GM12878 (cell line): ENCODE measurements at regions not wholly inside any gene's neighbourhood (a gene's known extent, or its start where the extent isn't known, plus 50 kb on each side); places are given as distances from the start of the nearest gene placed in this dataset.

Experiments used
- ATAC-seq: fragments of 200-7000 bp; cut with Tn5 transposase; 3 replicates; pipeline ENCODE4 v1.9.1; 2020; ENCODE audit warnings: mild to moderate bottlenecking, moderate library complexity
- BruUV-seq: library from RNA; stranded (reverse); fragments of 400-500 nt; replicated peaks from 2 replicates; lab custom pipeline; 2021; lab: Mats Ljungman, UMichigan
- CTCF ChIA-PET: fragments of 300-600 bp; sonication (Branson Sonifier 250); formaldehyde crosslinking; extraction: SDS; loops from one replicate; lab custom pipeline; 2021; ENCODE audit warnings: inconsistent platforms; lab: Yijun Ruan, JAX
- POLR2A ChIA-PET: fragments of 350-600 bp; formaldehyde crosslinking; extraction: SDS; loops from one replicate; lab custom pipeline; 2021; ENCODE audit warnings: inconsistent platforms; lab: Charles Lee
- RAD21 ChIA-PET: fragments of 300-600 bp; sonication (Branson Sonifier 250); formaldehyde crosslinking; loops from one replicate; lab custom pipeline; 2023; ENCODE audit warnings: antibody characterized with exemption; ENCODE audit not compliant: unreplicated experiment; lab: Charles Lee
- SMC1A ChIA-PET: fragments of 300-600 bp; sonication (Branson Sonifier 250); formaldehyde crosslinking; loops from one replicate; lab custom pipeline; 2023; ENCODE audit not compliant: unreplicated experiment, uncharacterized antibody; lab: Charles Lee
- DNase-seq: peaks from one replicate; pipeline ENCODE4 v3.0.0-alpha.2; 2011; ENCODE audit warnings: low read depth, low spot score
- FAIRE-seq: peaks from 3 replicates; lab custom pipeline; 2011; peaks lifted over from hg19 to GRCh38; lab: Jason Lieb, UNC
- H2AFZ ChIP-seq: 2 replicates; pipeline ENCODE4 v1.6.0; 2011; ENCODE audit warnings: low read depth, low read length, control low read depth; ENCODE audit not compliant: control insufficient read depth
- H3K27ac ChIP-seq: 2 replicates; pipeline ENCODE4 v1.5.1; 2011; ENCODE audit warnings: control low read depth; ENCODE audit not compliant: control insufficient read depth, insufficient read depth
- H3K27me3 ChIP-seq, 2 experiments: replicated peaks in 1 of 2; 2 replicates each; pipeline versions ENCODE4 v1.6.0 to v1.6.1; 2011; ENCODE audit warnings: low read length in 1 of 2; ENCODE audit not compliant: control insufficient read depth in 2 of 2, insufficient read depth in 2 of 2
- H3K36me3 ChIP-seq, 2 experiments: 2 replicates each; pipeline ENCODE4 v1.5.1; 2011; ENCODE audit warnings: low read length in 1 of 2; ENCODE audit not compliant: control insufficient read depth in 2 of 2, insufficient read depth in 2 of 2
- H3K4me1 ChIP-seq: 2 replicates; pipeline ENCODE4 v1.6.1; 2011; ENCODE audit warnings: mild to moderate bottlenecking, low read length, moderate library complexity, mixed read lengths; ENCODE audit not compliant: control insufficient read depth, insufficient read depth
- H3K4me2 ChIP-seq: 2 replicates; pipeline ENCODE4 v1.6.0; 2011; ENCODE audit warnings: control low read depth; ENCODE audit not compliant: control insufficient read depth, insufficient read depth
- H3K4me3 ChIP-seq: fragments of 200-600 bp; sonication (generic); 2 replicates; pipeline ENCODE4 v1.5.1; 2016
- H3K79me2 ChIP-seq: 2 replicates; pipeline ENCODE4 v1.6.0; 2011; ENCODE audit warnings: low read length; ENCODE audit not compliant: control insufficient read depth, insufficient read depth
- H3K9ac ChIP-seq: 2 replicates; pipeline ENCODE4 v1.8.0; 2011; ENCODE audit warnings: low read length, control low read depth, mixed read lengths; ENCODE audit not compliant: control insufficient read depth, insufficient read depth
- H3K9me3 ChIP-seq: replicated peaks from 3 replicates; pipeline ENCODE4 v1.5.1; 2011; ENCODE audit warnings: mild to moderate bottlenecking, low read length; ENCODE audit not compliant: control insufficient read depth, insufficient read depth
- H4K20me1 ChIP-seq: 2 replicates; pipeline ENCODE4 v1.6.0; 2011; ENCODE audit not compliant: control insufficient read depth, insufficient read depth
- NFXL1 ChIP-seq: fragments of 450-650 bp; IDR thresholded peaks from 2 replicates; pipeline ENCODE4 v1.6.1; 2017; ENCODE audit warnings: antibody characterized with exemption, mild to moderate bottlenecking, borderline replicate concordance
- POU2F2 ChIP-seq: IDR thresholded peaks from 3 replicates; pipeline ENCODE4 v1.6.1; 2011; ENCODE audit warnings: low read depth, mild to moderate bottlenecking, low read length, borderline replicate concordance
- SMC3 ChIP-seq: IDR thresholded peaks from 2 replicates; pipeline ENCODE4 v1.6.1; 2011; ENCODE audit warnings: low read length, improper control_type of control experiment, borderline replicate concordance
- TARDBP ChIP-seq: IDR thresholded peaks from 2 replicates; pipeline ENCODE4 v1.6.1; 2016; ENCODE audit warnings: borderline replicate concordance
- WGBS: methylation state at CpG from one replicate; pipeline ENCODE4 v1.1.6; 2016; ENCODE audit warnings: low lambda C conversion rate; ENCODE audit not compliant: insufficient replicate concordance, insufficient coverage; ENCODE audit errors: missing lambda C conversion rate; 5-methylcytosine and 5-hydroxymethylcytosine counted together
- in situ Hi-C: fragments of 300-500 bp; cut with MboI; formaldehyde crosslinking; loops from 9 replicates; pipeline ENCODE4 v1.14.3; 2018; ENCODE audit warnings: mixed read lengths
- intact Hi-C: fragments of 100-400 bp; cut with micrococcal nuclease; formaldehyde crosslinking; loops from one replicate; pipeline ENCODE4 v1.14.2; 2022; ENCODE audit not compliant: unreplicated experiment
- TF ChIP-seq, protein P1 (sequence below): IDR thresholded peaks from 2 replicates; pipeline ENCODE4 v1.6.1; 2012; ENCODE audit warnings: mild to moderate bottlenecking, low read depth, low read length
- TF ChIP-seq, protein P2 (sequence below): IDR thresholded peaks from 2 replicates; pipeline ENCODE4 v1.6.1; 2012; ENCODE audit warnings: low read depth, low read length, improper control_type of control experiment

DNA sequence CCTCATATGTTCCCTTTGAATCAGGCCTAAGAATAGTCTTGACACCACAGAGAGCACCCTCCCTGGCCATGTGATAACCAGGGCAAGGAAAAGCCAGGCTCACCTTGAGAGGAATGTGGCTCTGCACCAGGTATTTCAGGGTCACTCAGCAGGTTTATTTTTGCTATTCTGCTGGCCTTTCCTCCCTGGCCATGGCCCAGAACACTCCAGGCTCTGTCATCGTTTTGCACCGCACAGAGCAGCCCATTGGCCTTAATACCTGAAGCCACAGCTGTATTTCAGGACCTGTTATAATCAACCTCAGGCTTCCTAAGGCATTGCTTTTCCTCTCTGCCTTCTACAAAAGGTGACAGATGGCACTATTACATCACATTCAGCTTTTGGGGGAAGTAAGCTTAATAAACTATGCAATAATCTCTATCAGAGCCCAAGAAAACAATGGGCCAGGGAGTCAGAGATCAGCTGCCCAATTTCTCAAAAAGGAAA, 668.3 kb downstream of the IRS1 start (continued):
- TF ChIP-seq SMC3 (no peak), POU2F2 (no peak), TARDBP (no peak), NFXL1 (no peak)
- TF ChIP-seq, all 136 proteins: peak for 0

DNA sequence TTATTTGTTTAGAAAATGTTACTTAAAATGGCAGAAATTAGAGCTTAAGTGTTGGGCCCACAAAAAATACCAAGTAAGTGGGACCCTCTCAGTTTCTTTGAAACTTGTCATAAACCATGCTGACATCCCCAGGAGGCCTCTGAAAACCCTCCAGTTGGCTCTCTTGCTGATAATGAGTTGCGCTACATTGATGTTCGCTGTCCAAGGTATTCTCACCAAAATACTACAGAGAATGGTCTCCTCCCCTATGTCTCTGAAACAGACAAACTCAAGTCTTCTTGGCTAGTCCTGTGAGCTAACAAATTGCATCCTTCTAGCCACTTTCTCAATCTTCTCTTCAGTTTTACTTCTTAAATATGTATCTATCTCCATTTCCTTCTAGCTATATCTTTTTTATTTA, 669.4 kb downstream of the IRS1 start:
- no peaks in the 10 kb centered on the region for H4K20me1 ChIP-seq
- ATAC-seq (no peak), DNase-seq (no peak), FAIRE-seq (no peak)
- no peak overlapping the region for H3K9ac ChIP-seq
- ChIA-PET POLR2A (no interaction called here), CTCF (no interaction called here), SMC1A (interaction anchor here (1.0 kb wide), 1 partner anchor 11 kb away, joined by 3 read pairs; no protein-coding TSS in a partner anchor), RAD21 (no interaction called here)
- H3K4me2 ChIP-seq, result no peak overlapping the region
- WGBS, result 52% methylated on average over 2 of the region's 2 CpGs
- H2AFZ ChIP-seq, result no peak overlapping the region
- no peak overlapping the region for H3K27ac ChIP-seq
- H3K36me3 ChIP-seq, result no peaks in the 10 kb centered on the region
- in situ Hi-C loops, result no loop called here
- no peaks in the 10 kb centered on the region for H3K27me3 ChIP-seq
- no peaks in the 10 kb centered on the region for H3K9me3 ChIP-seq
- H3K4me3 ChIP-seq, result no peak overlapping the region
- no peaks in the 10 kb centered on the region for H3K79me2 ChIP-seq
- no TSS peak for BruUV-seq
- no peaks in the 10 kb centered on the region for H3K4me1 ChIP-seq
- intact Hi-C loops, result no loop called here
- TF ChIP-seq, protein P1, sequence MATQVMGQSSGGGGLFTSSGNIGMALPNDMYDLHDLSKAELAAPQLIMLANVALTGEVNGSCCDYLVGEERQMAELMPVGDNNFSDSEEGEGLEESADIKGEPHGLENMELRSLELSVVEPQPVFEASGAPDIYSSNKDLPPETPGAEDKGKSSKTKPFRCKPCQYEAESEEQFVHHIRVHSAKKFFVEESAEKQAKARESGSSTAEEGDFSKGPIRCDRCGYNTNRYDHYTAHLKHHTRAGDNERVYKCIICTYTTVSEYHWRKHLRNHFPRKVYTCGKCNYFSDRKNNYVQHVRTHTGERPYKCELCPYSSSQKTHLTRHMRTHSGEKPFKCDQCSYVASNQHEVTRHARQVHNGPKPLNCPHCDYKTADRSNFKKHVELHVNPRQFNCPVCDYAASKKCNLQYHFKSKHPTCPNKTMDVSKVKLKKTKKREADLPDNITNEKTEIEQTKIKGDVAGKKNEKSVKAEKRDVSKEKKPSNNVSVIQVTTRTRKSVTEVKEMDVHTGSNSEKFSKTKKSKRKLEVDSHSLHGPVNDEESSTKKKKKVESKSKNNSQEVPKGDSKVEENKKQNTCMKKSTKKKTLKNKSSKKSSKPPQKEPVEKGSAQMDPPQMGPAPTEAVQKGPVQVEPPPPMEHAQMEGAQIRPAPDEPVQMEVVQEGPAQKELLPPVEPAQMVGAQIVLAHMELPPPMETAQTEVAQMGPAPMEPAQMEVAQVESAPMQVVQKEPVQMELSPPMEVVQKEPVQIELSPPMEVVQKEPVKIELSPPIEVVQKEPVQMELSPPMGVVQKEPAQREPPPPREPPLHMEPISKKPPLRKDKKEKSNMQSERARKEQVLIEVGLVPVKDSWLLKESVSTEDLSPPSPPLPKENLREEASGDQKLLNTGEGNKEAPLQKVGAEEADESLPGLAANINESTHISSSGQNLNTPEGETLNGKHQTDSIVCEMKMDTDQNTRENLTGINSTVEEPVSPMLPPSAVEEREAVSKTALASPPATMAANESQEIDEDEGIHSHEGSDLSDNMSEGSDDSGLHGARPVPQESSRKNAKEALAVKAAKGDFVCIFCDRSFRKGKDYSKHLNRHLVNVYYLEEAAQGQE, result peak; percentile 71
- TF ChIP-seq, protein P2, sequence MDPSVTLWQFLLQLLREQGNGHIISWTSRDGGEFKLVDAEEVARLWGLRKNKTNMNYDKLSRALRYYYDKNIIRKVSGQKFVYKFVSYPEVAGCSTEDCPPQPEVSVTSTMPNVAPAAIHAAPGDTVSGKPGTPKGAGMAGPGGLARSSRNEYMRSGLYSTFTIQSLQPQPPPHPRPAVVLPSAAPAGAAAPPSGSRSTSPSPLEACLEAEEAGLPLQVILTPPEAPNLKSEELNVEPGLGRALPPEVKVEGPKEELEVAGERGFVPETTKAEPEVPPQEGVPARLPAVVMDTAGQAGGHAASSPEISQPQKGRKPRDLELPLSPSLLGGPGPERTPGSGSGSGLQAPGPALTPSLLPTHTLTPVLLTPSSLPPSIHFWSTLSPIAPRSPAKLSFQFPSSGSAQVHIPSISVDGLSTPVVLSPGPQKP, result no peak
